ENCODE measurements at regions not wholly inside any gene's neighbourhood (a gene's known extent, or its start where the extent isn't known, plus 50 kb on each side); places are given as distances from the start of the nearest gene placed in this dataset.

GRCh38 chr2:14047491-14047890, 585.0 kb upstream of the LRATD1 start:
- no peak overlapping the region for H3K4me2 ChIP-seq (ENCODE audit: low read length)
- CTCF ChIA-PET (ENCODE audit: unreplicated experiment): no interaction called here
- intact Hi-C loops (cut with micrococcal nuclease; ENCODE audit: unreplicated experiment): no loop called here
- no peak overlapping the region for H3K4me3 ChIP-seq (ENCODE audit: low read depth, low read length, poor library complexity, severe bottlenecking)
- POLR2A ChIA-PET: no interaction called here
- no peak for DNase-seq (ENCODE audit: low spot score)
- no peaks in the 10 kb centered on the region for H3K79me2 ChIP-seq (ENCODE audit: insufficient read depth, low read depth, low read length)
- no peaks in the 10 kb centered on the region for H3K9me2 ChIP-seq (ENCODE audit: insufficient read depth, low read length)
- H3K4me1 ChIP-seq (ENCODE audit: insufficient read depth, low read length, poor library complexity, severe bottlenecking): no peaks in the 10 kb centered on the region
- H4K20me1 ChIP-seq (ENCODE audit: insufficient read depth, low read length): no peaks in the 10 kb centered on the region
- no peaks in the 10 kb centered on the region for H3K36me3 ChIP-seq (ENCODE audit: insufficient read depth, low read length)
- BruUV-seq (replicated peaks): no TSS peak
- TF ChIP-seq CTCF (conservative IDR thresholded peaks at IDR 0.05; ENCODE audit: low read length): no peak
- no peak overlapping the region for H3K27ac ChIP-seq (ENCODE audit: low read depth, low read length, poor library complexity, severe bottlenecking)
- H2AFZ ChIP-seq (ENCODE audit: low read length): no peak overlapping the region
- no peaks in the 10 kb centered on the region for H3K9me3 ChIP-seq (ENCODE audit: low read length)

- Histone ChIP-seq H2AFZ (ENCODE audit: low read length) (no peak overlapping the region), H3K4me2 (ENCODE audit: low read length) (no peak overlapping the region), H4K20me1 (ENCODE audit: insufficient read depth, low read length) (no peaks in the 10 kb centered on the region), H3K4me1 (ENCODE audit: insufficient read depth, low read length, poor library complexity, severe bottlenecking) (no peaks in the 10 kb centered on the region), H3K79me2 (ENCODE audit: insufficient read depth, low read depth, low read length) (no peaks in the 10 kb centered on the region), H3K36me3 (ENCODE audit: insufficient read depth, low read length) (no peaks in the 10 kb centered on the region), H3K9me3 (ENCODE audit: low read length) (no peaks in the 10 kb centered on the region), H3K9me2 (ENCODE audit: insufficient read depth, low read length) (no peaks in the 10 kb centered on the region), H3K27ac (ENCODE audit: low read depth, low read length, poor library complexity, severe bottlenecking) (no peak overlapping the region), H3K4me3 (ENCODE audit: low read depth, low read length, poor library complexity, severe bottlenecking) (no peak overlapping the region)
- POLR2A ChIA-PET: no interaction called here
- CTCF ChIA-PET (ENCODE audit: unreplicated experiment): no interaction called here
- DNase-seq (ENCODE audit: low spot score): no peak
- BruUV-seq (replicated peaks): no TSS peak
- intact Hi-C loops (cut with micrococcal nuclease; ENCODE audit: unreplicated experiment): no loop called here
- TF ChIP-seq CTCF (conservative IDR thresholded peaks at IDR 0.05; ENCODE audit: low read length) (no peak), EZH2phosphoT487 (IDR thresholded peaks at IDR 0.05; ENCODE audit: borderline replicate concordance, low read depth, low read length) (no peak)
Observed at GRCh38 chr2:14051401-14051800, 581.1 kb upstream of the LRATD1 start.

- no peaks in the 10 kb centered on the region for H3K9me2 ChIP-seq (ENCODE audit: insufficient read depth, low read length)
- no peaks in the 10 kb centered on the region for H3K4me1 ChIP-seq (ENCODE audit: insufficient read depth, low read length, poor library complexity, severe bottlenecking)
- H2AFZ ChIP-seq (ENCODE audit: low read length): no peak overlapping the region
- TF ChIP-seq CTCF (conservative IDR thresholded peaks at IDR 0.05; ENCODE audit: low read length) (no peak), EZH2phosphoT487 (IDR thresholded peaks at IDR 0.05; ENCODE audit: borderline replicate concordance, low read depth, low read length) (no peak)
- intact Hi-C loops (cut with micrococcal nuclease; ENCODE audit: unreplicated experiment): no loop called here
- no peak overlapping the region for H3K4me3 ChIP-seq (ENCODE audit: low read depth, low read length, poor library complexity, severe bottlenecking)
- H3K27ac ChIP-seq (ENCODE audit: low read depth, low read length, poor library complexity, severe bottlenecking): no peak overlapping the region
- H4K20me1 ChIP-seq (ENCODE audit: insufficient read depth, low read length): no peaks in the 10 kb centered on the region
- no peak for DNase-seq (ENCODE audit: low spot score)
- H3K36me3 ChIP-seq (ENCODE audit: insufficient read depth, low read length): no peaks in the 10 kb centered on the region
- H3K9me3 ChIP-seq (ENCODE audit: low read length): no peaks in the 10 kb centered on the region
- no peaks in the 10 kb centered on the region for H3K79me2 ChIP-seq (ENCODE audit: insufficient read depth, low read depth, low read length)
- CTCF ChIA-PET (ENCODE audit: unreplicated experiment): no interaction called here
- BruUV-seq (replicated peaks): no TSS peak
- POLR2A ChIA-PET: no interaction called here
- no peak overlapping the region for H3K4me2 ChIP-seq (ENCODE audit: low read length)
Observed at GRCh38 chr2:14053105-14053504, 579.4 kb upstream of the LRATD1 start.
